ENCODE measurements at regions not wholly inside any gene's neighbourhood (a gene's known extent, or its start where the extent isn't known, plus 50 kb on each side); places are given as distances from the start of the nearest gene placed in this dataset.

GRCh38 chrX:39750848-39751247, 346.9 kb downstream of the BCOR start:
- no peaks in the 10 kb centered on the region for H3K9me3 ChIP-seq (ENCODE audit: insufficient read depth, low read length)
- no peak for TF ChIP-seq EZH2phosphoT487 (IDR thresholded peaks at IDR 0.05; ENCODE audit: low read depth)
- TF ChIP-seq, protein P1, sequence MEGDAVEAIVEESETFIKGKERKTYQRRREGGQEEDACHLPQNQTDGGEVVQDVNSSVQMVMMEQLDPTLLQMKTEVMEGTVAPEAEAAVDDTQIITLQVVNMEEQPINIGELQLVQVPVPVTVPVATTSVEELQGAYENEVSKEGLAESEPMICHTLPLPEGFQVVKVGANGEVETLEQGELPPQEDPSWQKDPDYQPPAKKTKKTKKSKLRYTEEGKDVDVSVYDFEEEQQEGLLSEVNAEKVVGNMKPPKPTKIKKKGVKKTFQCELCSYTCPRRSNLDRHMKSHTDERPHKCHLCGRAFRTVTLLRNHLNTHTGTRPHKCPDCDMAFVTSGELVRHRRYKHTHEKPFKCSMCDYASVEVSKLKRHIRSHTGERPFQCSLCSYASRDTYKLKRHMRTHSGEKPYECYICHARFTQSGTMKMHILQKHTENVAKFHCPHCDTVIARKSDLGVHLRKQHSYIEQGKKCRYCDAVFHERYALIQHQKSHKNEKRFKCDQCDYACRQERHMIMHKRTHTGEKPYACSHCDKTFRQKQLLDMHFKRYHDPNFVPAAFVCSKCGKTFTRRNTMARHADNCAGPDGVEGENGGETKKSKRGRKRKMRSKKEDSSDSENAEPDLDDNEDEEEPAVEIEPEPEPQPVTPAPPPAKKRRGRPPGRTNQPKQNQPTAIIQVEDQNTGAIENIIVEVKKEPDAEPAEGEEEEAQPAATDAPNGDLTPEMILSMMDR (IDR thresholded peaks at IDR 0.05; ENCODE audit: low read depth, low read length), result no peak
- H3K79me2 ChIP-seq (ENCODE audit: low read length), result no peaks in the 10 kb centered on the region
- no peaks in the 10 kb centered on the region for H4K20me1 ChIP-seq (ENCODE audit: insufficient read depth, low read length)
- H3K4me2 ChIP-seq (ENCODE audit: low read length), result no peak overlapping the region
- H3K27ac ChIP-seq (ENCODE audit: low read length), result no peak overlapping the region
- H3K36me3 ChIP-seq (replicated peaks; ENCODE audit: low read depth, low read length), result no peaks in the 10 kb centered on the region
- no peak overlapping the region for H2AFZ ChIP-seq (ENCODE audit: low read depth, low read length)
- no peak overlapping the region for H3K4me3 ChIP-seq (ENCODE audit: low read length)
- H3K9ac ChIP-seq (ENCODE audit: low read length), result no peak overlapping the region
- no peaks in the 10 kb centered on the region for H3K4me1 ChIP-seq (ENCODE audit: low read length)
- no peaks in the 10 kb centered on the region for H3K27me3 ChIP-seq (ENCODE audit: low read depth, low read length)

DNA sequence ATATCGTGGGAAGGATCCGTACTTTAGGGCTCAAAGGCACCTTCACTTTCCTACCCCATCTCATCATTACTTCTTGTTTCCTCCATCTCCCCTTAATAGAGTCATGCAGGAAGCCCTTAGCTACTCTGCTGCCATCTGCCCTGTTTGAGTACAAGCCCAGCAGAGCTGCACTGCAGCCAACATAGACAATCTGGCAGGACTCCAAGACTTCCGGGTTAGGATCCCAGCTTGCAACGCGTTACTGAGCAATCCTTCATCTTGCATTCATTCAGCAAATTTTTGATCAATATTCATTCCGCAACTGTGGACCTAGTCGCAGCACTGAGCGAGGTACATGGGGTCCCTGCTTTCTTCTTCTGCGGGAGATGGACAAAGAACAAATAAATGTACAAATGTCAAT, 344.9 kb downstream of the BCOR start:
- TF ChIP-seq, protein P1 (IDR thresholded peaks at IDR 0.05; ENCODE audit: low read depth, low read length), result no peak
- no peak for TF ChIP-seq EZH2phosphoT487 (IDR thresholded peaks at IDR 0.05; ENCODE audit: low read depth)
- no peaks in the 10 kb centered on the region for H3K4me1 ChIP-seq (ENCODE audit: low read length)
- H4K20me1 ChIP-seq (ENCODE audit: insufficient read depth, low read length), result no peaks in the 10 kb centered on the region
- H3K27ac ChIP-seq (ENCODE audit: low read length), result no peak overlapping the region
- no peaks in the 10 kb centered on the region for H3K9me3 ChIP-seq (ENCODE audit: insufficient read depth, low read length)
- H2AFZ ChIP-seq (ENCODE audit: low read depth, low read length), result no peak overlapping the region
- no peaks in the 10 kb centered on the region for H3K79me2 ChIP-seq (ENCODE audit: low read length)
- H3K9ac ChIP-seq (ENCODE audit: low read length), result no peak overlapping the region
- no peaks in the 10 kb centered on the region for H3K36me3 ChIP-seq (replicated peaks; ENCODE audit: low read depth, low read length)
- H3K4me3 ChIP-seq (ENCODE audit: low read length), result no peak overlapping the region
- no peaks in the 10 kb centered on the region for H3K27me3 ChIP-seq (ENCODE audit: low read depth, low read length)
- no peak overlapping the region for H3K4me2 ChIP-seq (ENCODE audit: low read length)

DNA sequence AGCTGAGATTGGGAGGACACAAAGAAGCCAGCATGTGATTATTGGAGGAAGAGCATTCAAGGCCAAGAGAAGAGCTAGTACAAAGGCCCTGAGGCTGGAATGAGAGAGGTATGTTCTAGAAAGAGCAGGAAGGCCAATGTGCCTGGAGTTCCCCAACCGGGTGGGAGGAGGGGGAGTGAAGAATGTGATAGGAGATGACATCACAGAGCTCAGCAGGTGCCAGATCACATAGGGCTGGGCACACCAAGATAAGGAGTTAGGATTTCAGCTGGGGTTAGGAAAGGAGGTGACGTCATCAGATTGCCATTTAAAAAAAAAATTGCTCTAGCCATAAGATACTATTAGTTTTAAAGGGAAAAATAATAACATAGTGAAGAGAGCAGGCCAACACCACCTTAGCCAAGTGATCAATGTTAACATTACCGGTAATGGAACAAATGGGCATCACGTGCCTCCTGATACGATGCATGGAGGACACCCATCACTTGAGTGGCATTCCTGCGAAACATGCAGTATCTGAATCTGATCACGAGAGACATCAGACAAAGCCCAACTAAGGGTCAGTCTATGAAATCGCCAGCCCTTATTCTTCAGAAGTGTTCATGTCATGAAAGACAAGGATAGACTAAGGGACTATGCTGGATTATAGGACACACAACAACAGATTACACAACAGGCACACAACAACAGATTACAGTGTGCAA, 344.3 kb downstream of the BCOR start:
- Histone ChIP-seq H2AFZ (ENCODE audit: low read depth, low read length) (no peak overlapping the region), H3K79me2 (ENCODE audit: low read length) (no peaks in the 10 kb centered on the region), H3K9ac (ENCODE audit: low read length) (no peak overlapping the region), H3K9me3 (ENCODE audit: insufficient read depth, low read length) (no peaks in the 10 kb centered on the region), H3K27ac (ENCODE audit: low read length) (no peak overlapping the region), H4K20me1 (ENCODE audit: insufficient read depth, low read length) (no peaks in the 10 kb centered on the region), H3K4me3 (ENCODE audit: low read length) (no peak overlapping the region), H3K4me2 (ENCODE audit: low read length) (no peak overlapping the region), H3K36me3 (replicated peaks; ENCODE audit: low read depth, low read length) (no peaks in the 10 kb centered on the region), H3K4me1 (ENCODE audit: low read length) (no peaks in the 10 kb centered on the region), H3K27me3 (ENCODE audit: low read depth, low read length) (no peaks in the 10 kb centered on the region)
- no peak for TF ChIP-seq EZH2phosphoT487 (IDR thresholded peaks at IDR 0.05; ENCODE audit: low read depth)
- TF ChIP-seq, protein P1 (IDR thresholded peaks at IDR 0.05; ENCODE audit: low read depth, low read length), result no peak

- TF ChIP-seq, protein P1 (IDR thresholded peaks at IDR 0.05; ENCODE audit: low read depth, low read length), result no peak
- TF ChIP-seq EZH2phosphoT487 (IDR thresholded peaks at IDR 0.05; ENCODE audit: low read depth), result no peak
- Histone ChIP-seq H3K36me3 (replicated peaks; ENCODE audit: low read depth, low read length) (no peaks in the 10 kb centered on the region), H4K20me1 (ENCODE audit: insufficient read depth, low read length) (no peaks in the 10 kb centered on the region), H3K79me2 (ENCODE audit: low read length) (no peaks in the 10 kb centered on the region), H3K9ac (ENCODE audit: low read length) (no peak overlapping the region), H3K4me1 (ENCODE audit: low read length) (no peaks in the 10 kb centered on the region), H3K9me3 (ENCODE audit: insufficient read depth, low read length) (no peaks in the 10 kb centered on the region), H3K27ac (ENCODE audit: low read length) (no peak overlapping the region), H2AFZ (ENCODE audit: low read depth, low read length) (no peak overlapping the region), H3K4me3 (ENCODE audit: low read length) (no peak overlapping the region), H3K4me2 (ENCODE audit: low read length) (no peak overlapping the region), H3K27me3 (ENCODE audit: low read depth, low read length) (no peaks in the 10 kb centered on the region)
These were observed 342.4 kb downstream of the BCOR start for GRCh38 chrX:39755143-39756032.

Data from OCI-LY3 (cell line).